Adrenal gland (tissue), 9 donors: ENCODE measurements at regions not wholly inside any gene's neighbourhood (a gene's known extent, or its start where the extent isn't known, plus 50 kb on each side); places are given as distances from the start of the nearest gene placed in this dataset.
"Not testable (repeated sequence)": the region's sequence is repeated elsewhere in the genome, so short reads cannot be mapped to it uniquely, and the experiment has no call there.

Experiments used
- DNase-seq, 7 donors: peaks; one replicate each; pipeline ENCODE4 v3.0.0-alpha.2; 2019 to 2020
- H3K27ac ChIP-seq, 5 donors: fragments of 200-600 bp; sonication (generic) in 4 of 5; 1 replicate in 3 of 5; 2 replicates in 2 of 5; pipeline versions ENCODE4 v1.5.1 to v1.8.0; 2016 to 2020; ENCODE audit warnings: mild to moderate bottlenecking in 1 of 5
- H3K27me3 ChIP-seq: fragments of 200-600 bp; 2 replicates; pipeline ENCODE4 v1.8.0; 2021
- H3K36me3 ChIP-seq, 2 donors: fragments of 200-600 bp; replicated peaks in 1 of 2; 1 replicate in 1 of 2; 2 replicates in 1 of 2; pipeline versions ENCODE4 v1.5.1 to v1.8.0; 2018 to 2022
- H3K4me1 ChIP-seq, 2 donors: fragments of 200-600 bp; replicated peaks in 1 of 2; 1 replicate in 1 of 2; 2 replicates in 1 of 2; pipeline versions ENCODE4 v1.5.1 to v1.8.0; 2018 to 2021
- H3K4me3 ChIP-seq, 4 donors: fragments of 200-600 bp; sonication (generic) in 3 of 4; one replicate each; pipeline ENCODE4 v1.5.1; 2016 to 2018
- H3K9me3 ChIP-seq, 3 donors: fragments of 200-600 bp; sonication (generic) in 1 of 3; replicated peaks in 1 of 3; 1 replicate in 2 of 3; 2 replicates in 1 of 3; pipeline versions ENCODE4 v1.5.1 to v1.8.0; 2016 to 2021
- POLR2A ChIP-seq, 2 donors: fragments of 450-650 bp; IDR thresholded peaks; one replicate each; pipeline ENCODE4 v1.6.1; 2017; ENCODE audit warnings: antibody characterized with exemption in 2 of 2, mild to moderate bottlenecking in 2 of 2, moderate library complexity in 1 of 2
- WGBS, 4 donors: extraction: QIAGEN DNeasy Blood & Tissue Kit in 2 of 4; methylation state at CpG; one replicate each; pipeline versions ENCODE4 v1.1.5 to v1.1.7; 2013 to 2017; 5-methylcytosine and 5-hydroxymethylcytosine counted together
- intact Hi-C, 2 donors: fragments of 100-400 bp; cut with DNase I; formaldehyde crosslinking; loops; one replicate each; pipeline versions ENCODE4 v1.14.1 to v1.15.0; 2022 to 2023
- TF ChIP-seq, protein P1 (sequence below), 6 experiments: fragments of 450-650 bp in 4 of 6; fragments of 200-600 bp in 2 of 6; sonication (generic) in 1 of 6; IDR thresholded peaks; 1 replicate in 5 of 6; 2 replicates in 1 of 6; pipeline versions ENCODE4 v1.5.1 to v1.8.0; 2016 to 2021; ENCODE audit warnings: antibody characterized with exemption in 6 of 6, mild to moderate bottlenecking in 2 of 6, moderate library complexity in 1 of 6
- donor health status: healthy with polysubstance abuse.
- donor health status: Bipolar disorder and iron deficiency.
- donor health status: DM: yes; HTN: yes; CAD: no.
- donor health status: DM: no; HTN: no; CAD: no.
- donor health status: DM: no; HTN: no; CAD: no.

DNA sequence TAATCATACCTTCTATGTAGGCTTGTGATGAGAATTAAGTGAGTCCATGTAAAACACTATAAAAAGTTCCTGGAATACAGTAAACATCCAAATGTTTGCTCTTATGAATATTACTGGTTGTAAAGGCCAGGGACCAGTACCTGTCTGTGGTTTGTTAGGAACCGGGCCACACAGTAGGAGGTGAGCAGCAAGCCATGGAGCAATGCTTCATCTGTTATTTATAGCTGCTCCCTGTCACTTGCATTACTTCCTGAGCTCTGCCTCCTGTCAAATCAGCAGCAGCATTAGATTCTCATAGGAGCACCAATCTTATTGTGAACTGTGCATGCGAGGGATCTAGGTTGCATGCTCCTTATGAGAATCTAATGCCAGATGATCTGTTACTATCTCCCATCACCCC is 662.0 kb upstream of the ANKRD30A start:
- Histone ChIP-seq H3K36me3 (no peaks in the 10 kb centered on the region), H3K27ac (no peak overlapping the region), H3K9me3 (no peaks in the 10 kb centered on the region), H3K27me3 (no peaks in the 10 kb centered on the region), H3K4me3 (no peak overlapping the region), H3K4me1 (no peaks in the 10 kb centered on the region)
- TF ChIP-seq POLR2A (IDR thresholded peaks at IDR 0.05), result no peak
- TF ChIP-seq, protein P1, sequence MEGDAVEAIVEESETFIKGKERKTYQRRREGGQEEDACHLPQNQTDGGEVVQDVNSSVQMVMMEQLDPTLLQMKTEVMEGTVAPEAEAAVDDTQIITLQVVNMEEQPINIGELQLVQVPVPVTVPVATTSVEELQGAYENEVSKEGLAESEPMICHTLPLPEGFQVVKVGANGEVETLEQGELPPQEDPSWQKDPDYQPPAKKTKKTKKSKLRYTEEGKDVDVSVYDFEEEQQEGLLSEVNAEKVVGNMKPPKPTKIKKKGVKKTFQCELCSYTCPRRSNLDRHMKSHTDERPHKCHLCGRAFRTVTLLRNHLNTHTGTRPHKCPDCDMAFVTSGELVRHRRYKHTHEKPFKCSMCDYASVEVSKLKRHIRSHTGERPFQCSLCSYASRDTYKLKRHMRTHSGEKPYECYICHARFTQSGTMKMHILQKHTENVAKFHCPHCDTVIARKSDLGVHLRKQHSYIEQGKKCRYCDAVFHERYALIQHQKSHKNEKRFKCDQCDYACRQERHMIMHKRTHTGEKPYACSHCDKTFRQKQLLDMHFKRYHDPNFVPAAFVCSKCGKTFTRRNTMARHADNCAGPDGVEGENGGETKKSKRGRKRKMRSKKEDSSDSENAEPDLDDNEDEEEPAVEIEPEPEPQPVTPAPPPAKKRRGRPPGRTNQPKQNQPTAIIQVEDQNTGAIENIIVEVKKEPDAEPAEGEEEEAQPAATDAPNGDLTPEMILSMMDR (IDR thresholded peaks at IDR 0.05), result no peak
- intact Hi-C loops, result no loop called here
- no peak for DNase-seq
- WGBS, 4 donors, result 67 to 87% (median 77%) methylated on average over 2 of the region's 2 CpGs

DNA sequence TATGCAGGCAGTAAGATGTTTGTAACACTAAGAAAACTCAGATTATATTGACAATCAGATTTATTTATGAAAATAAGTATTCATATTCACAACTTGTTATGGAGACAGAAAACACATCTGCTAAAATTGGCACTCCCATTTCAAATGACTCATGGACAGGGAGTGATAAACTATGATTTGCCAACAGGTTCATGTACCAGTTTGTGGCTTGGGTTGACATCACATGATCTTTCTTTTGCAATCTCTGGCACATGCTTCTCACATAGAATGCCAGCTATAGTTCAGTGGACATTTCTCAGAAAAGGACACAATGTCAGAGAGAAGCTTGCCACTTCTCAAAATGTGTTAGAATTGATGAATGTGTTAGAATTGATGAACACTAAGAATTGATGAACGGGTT is 663.2 kb upstream of the ANKRD30A start:
- no peaks in the 10 kb centered on the region for H3K36me3 ChIP-seq
- intact Hi-C loops, result no loop called here
- no peaks in the 10 kb centered on the region for H3K9me3 ChIP-seq
- no peaks in the 10 kb centered on the region for H3K4me1 ChIP-seq
- H3K27me3 ChIP-seq, result no peaks in the 10 kb centered on the region
- H3K27ac ChIP-seq, result no peak overlapping the region
- DNase-seq, result no peak
- TF ChIP-seq, protein P1 (IDR thresholded peaks at IDR 0.05), result no peak
- TF ChIP-seq POLR2A (IDR thresholded peaks at IDR 0.05), result no peak
- WGBS, 4 donors, result 71 to 92% (median 88%) methylated on average over 1 of the region's 1 CpG
- no peak overlapping the region for H3K4me3 ChIP-seq

DNA sequence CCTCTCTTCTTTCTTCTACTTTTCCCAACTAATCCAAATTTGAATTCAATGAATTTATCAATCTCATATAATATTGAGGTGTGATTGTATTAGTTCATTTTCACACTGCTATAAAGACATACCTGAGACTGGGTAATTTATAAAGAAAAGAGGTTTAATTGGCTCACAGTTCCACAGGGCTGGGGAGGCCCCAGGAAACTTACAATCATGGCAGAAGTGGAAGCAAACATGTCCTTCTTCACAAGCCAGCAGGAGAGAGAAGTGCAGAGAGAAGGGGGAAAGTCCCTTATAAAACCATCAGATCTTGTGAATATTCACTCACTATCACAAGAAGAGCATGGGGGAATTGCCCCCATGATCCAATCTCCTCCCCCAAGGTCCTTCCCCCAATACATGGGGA is 667.0 kb upstream of the ANKRD30A start:
- H3K9me3 ChIP-seq, H3K4me3 ChIP-seq, H3K27me3 ChIP-seq, intact Hi-C loops, H3K4me1 ChIP-seq, H3K27ac ChIP-seq, H3K36me3 ChIP-seq, DNase-seq: not testable (repeated sequence)

DNA sequence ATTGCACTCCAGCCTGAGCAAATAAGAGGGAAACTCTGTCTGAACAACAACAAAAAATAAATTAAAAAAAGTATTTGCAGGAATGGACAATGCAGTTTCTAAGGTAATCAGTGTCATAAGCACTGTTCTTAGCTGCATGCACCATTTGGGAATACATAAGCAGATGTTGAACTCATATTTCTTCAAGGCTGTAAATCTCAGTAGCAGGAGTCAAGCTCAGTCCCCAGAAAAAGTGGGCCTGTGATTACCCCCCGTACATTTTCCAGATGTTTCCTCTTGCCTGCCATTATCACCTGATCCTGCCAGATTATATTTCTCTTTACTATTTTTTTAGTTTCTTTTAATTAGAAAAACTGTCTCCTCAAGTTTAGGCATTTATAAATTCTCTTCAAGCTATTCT is 667.6 kb upstream of the ANKRD30A start:
- H3K4me1 ChIP-seq, result peaks cover 0 to 9% of the 10 kb centered on the region in 2 donors
- H3K9me3 ChIP-seq, result no peaks in the 10 kb centered on the region
- H3K4me3 ChIP-seq, result no peak overlapping the region
- no peak for TF ChIP-seq POLR2A (IDR thresholded peaks at IDR 0.05)
- TF ChIP-seq, protein P1 (IDR thresholded peaks at IDR 0.05), result no peak
- intact Hi-C loops, result no loop called here
- no peak for DNase-seq
- WGBS, 4 donors, result 64 to 78% (median 67%) methylated on average over 1 of the region's 1 CpG
- no peaks in the 10 kb centered on the region for H3K27me3 ChIP-seq
- H3K36me3 ChIP-seq, result no peaks in the 10 kb centered on the region
- H3K27ac ChIP-seq, result no peak overlapping the region

DNA sequence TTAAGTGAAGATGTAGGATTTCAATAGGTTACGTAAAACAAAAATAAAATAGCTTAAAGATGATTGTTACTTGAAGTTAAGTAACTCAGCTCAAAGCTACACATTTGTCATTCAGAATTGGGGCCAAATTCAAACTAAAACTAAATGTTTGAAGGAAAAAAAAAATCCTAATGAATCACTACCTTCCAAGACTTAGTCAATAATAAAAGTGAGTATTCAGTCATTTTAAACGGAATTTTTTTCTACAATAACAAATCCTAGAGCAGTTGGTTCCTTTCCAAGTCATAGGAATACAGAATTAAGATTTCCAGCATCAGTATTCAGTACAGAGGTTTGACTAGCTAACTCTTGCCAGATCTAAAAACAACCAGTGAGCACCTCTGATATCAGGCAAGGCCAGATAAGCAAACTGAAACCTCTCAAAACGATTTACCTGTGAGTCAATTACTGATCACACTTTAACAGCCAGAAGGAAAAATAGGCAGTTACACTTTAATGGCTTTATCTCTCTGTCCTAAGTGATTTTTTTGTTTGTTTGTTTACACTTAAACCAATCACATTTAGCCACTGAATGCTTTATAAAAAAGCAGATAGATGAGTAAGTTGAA is 669.8 kb upstream of the ANKRD30A start:
- no peaks in the 10 kb centered on the region for H3K9me3 ChIP-seq
- peaks cover 0 to 9% of the 10 kb centered on the region in 2 donors for H3K4me1 ChIP-seq
- no peak for TF ChIP-seq POLR2A (IDR thresholded peaks at IDR 0.05)
- TF ChIP-seq, protein P1 (IDR thresholded peaks at IDR 0.05), result no peak
- no peak overlapping the region for H3K4me3 ChIP-seq
- 25 to 35% (median 30%) methylated on average over 3 of the region's 3 CpGs for WGBS, 4 donors
- no peaks in the 10 kb centered on the region for H3K27me3 ChIP-seq
- DNase-seq, result no peak
- H3K27ac ChIP-seq, result no peak overlapping the region
- intact Hi-C loops, result no loop called here
- H3K36me3 ChIP-seq, result no peaks in the 10 kb centered on the region
